Right lobe of liver (tissue), 4 donors: ENCODE measurements at regions not wholly inside any gene's neighbourhood (a gene's known extent, or its start where the extent isn't known, plus 50 kb on each side); places are given as distances from the start of the nearest gene placed in this dataset.

Source experiments
- POLR2A ChIP-seq: fragments of 450-650 bp; IDR thresholded peaks from one replicate; pipeline ENCODE4 v1.6.1; 2017; ENCODE audit warnings: antibody characterized with exemption, mild to moderate bottlenecking
- TF ChIP-seq, protein P1 (sequence below), 4 donors: fragments of 200-600 bp in 3 of 4; fragments of 450-650 bp in 1 of 4; IDR thresholded peaks; one replicate each; pipeline versions ENCODE4 v1.5.1 to v1.8.0; 2016 to 2022; ENCODE audit warnings: antibody characterized with exemption in 4 of 4, mild to moderate bottlenecking in 2 of 4
- donor health status: DM: no; HTN: no; CAD: no.
- donor health status: DM: no; HTN: no; CAD: no.
- donor health status: DM: no; HTN: yes; CAD: no.

DNA sequence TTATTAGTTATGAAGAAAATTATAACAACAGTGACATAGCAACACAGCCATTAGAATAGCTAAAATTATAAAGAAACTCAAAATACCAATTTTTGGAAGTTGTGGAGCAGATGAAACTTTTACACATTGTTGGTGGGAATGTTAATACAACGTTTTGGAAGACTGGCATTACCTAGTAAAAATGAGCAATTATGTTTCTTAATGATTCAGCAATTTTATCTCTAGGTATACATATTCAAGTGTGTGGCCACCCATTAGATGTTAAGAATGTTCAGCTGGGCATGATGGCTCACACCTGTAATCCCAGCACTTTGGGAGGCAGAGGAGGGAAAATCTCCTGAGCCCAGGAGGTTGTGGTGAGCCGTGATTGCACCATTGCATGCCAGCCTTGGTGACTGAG, 78.8 kb downstream of the INSIG2 start:
- TF ChIP-seq, protein P1, sequence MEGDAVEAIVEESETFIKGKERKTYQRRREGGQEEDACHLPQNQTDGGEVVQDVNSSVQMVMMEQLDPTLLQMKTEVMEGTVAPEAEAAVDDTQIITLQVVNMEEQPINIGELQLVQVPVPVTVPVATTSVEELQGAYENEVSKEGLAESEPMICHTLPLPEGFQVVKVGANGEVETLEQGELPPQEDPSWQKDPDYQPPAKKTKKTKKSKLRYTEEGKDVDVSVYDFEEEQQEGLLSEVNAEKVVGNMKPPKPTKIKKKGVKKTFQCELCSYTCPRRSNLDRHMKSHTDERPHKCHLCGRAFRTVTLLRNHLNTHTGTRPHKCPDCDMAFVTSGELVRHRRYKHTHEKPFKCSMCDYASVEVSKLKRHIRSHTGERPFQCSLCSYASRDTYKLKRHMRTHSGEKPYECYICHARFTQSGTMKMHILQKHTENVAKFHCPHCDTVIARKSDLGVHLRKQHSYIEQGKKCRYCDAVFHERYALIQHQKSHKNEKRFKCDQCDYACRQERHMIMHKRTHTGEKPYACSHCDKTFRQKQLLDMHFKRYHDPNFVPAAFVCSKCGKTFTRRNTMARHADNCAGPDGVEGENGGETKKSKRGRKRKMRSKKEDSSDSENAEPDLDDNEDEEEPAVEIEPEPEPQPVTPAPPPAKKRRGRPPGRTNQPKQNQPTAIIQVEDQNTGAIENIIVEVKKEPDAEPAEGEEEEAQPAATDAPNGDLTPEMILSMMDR (IDR thresholded peaks at IDR 0.05) = no peak
- no peak for TF ChIP-seq POLR2A
